Endothelial cell of umbilical vein (primary cell): ENCODE measurements at regions not wholly inside any gene's neighbourhood (a gene's known extent, or its start where the extent isn't known, plus 50 kb on each side); places are given as distances from the start of the nearest gene placed in this dataset.

ENCODE experiments used
- BruUV-seq: library from RNA; stranded (reverse); fragments of 400-500 nt; replicated peaks from 2 replicates; lab custom pipeline; 2021; lab: Mats Ljungman, UMichigan
- CTCF ChIA-PET: fragments of 300-600, 350-600 bp; sonication (Branson Sonifier 250); formaldehyde crosslinking; loops from one replicate; lab custom pipeline; 2021; ENCODE audit warnings: antibody characterized with exemption, inconsistent platforms; lab: Charles Lee
- POLR2A ChIA-PET: fragments of 300-600, 350-600 bp; sonication (Branson Sonifier 250); formaldehyde crosslinking; loops from one replicate; lab custom pipeline; 2021; ENCODE audit warnings: antibody characterized with exemption, inconsistent platforms; lab: Charles Lee
- DNase-seq: peaks from one replicate; pipeline ENCODE4 v3.0.0-alpha.2; 2011; ENCODE audit warnings: low read depth, low spot score
- FAIRE-seq: peaks from 2 replicates; lab custom pipeline; 2011; peaks lifted over from hg19 to GRCh38; lab: Jason Lieb, UNC
- H2AFZ ChIP-seq: 2 replicates; pipeline ENCODE4 v1.6.0; 2012; ENCODE audit warnings: low read depth, low read length, control low read depth, inconsistent platforms
- H3K27ac ChIP-seq: 2 replicates; pipeline ENCODE4 v1.5.1; 2011; ENCODE audit warnings: low read depth, mild to moderate bottlenecking, control low read depth, low read length, moderate library complexity; ENCODE audit not compliant: insufficient read depth
- H3K27me3 ChIP-seq, 2 experiments: 2 replicates each; pipeline versions ENCODE4 v1.6.0 to v1.6.1; 2011; ENCODE audit warnings: low read length in 2 of 2, mixed read lengths in 1 of 2; ENCODE audit not compliant: control insufficient read depth in 2 of 2, insufficient read depth in 2 of 2
- H3K36me3 ChIP-seq, 2 experiments: 2 replicates in 1 of 2; 3 replicates in 1 of 2; pipeline ENCODE4 v1.5.1; 2011; ENCODE audit warnings: low read length in 2 of 2, mild to moderate bottlenecking in 1 of 2, moderate library complexity in 1 of 2; ENCODE audit not compliant: control insufficient read depth in 2 of 2, insufficient read depth in 2 of 2; ENCODE audit errors: extremely low read depth in 1 of 2
- H3K4me1 ChIP-seq: 3 replicates; pipeline ENCODE4 v1.5.1; 2011; ENCODE audit warnings: mild to moderate bottlenecking, low read length; ENCODE audit not compliant: control insufficient read depth, insufficient read depth; ENCODE audit errors: extremely low read depth
- H3K4me2 ChIP-seq: 2 replicates; pipeline ENCODE4 v1.6.1; 2011; ENCODE audit warnings: low read length, control low read depth, mixed read lengths; ENCODE audit not compliant: insufficient read depth
- H3K4me3 ChIP-seq, 3 experiments: fragments of 200-600 bp in 1 of 3; sonication (generic), shearing (Covaris generic) in 1 of 3; replicated peaks in 1 of 3; 2 replicates each; pipeline ENCODE4 v1.5.1; 2011 to 2016; ENCODE audit warnings: control low read depth in 3 of 3, low read length in 3 of 3, mild to moderate bottlenecking in 2 of 3, inconsistent platforms in 1 of 3, low read depth in 1 of 3, moderate library complexity in 1 of 3; ENCODE audit not compliant: insufficient read depth in 1 of 3
- H3K79me2 ChIP-seq: 2 replicates; pipeline ENCODE4 v1.6.0; 2012; ENCODE audit warnings: low read length, inconsistent platforms; ENCODE audit not compliant: control insufficient read depth, insufficient read depth
- H3K9ac ChIP-seq: replicated peaks from 2 replicates; pipeline ENCODE3; 2011; ENCODE audit warnings: low read length, control low read depth; ENCODE audit not compliant: insufficient read depth; ENCODE audit errors: extremely low read depth
- H3K9me1 ChIP-seq: replicated peaks from 3 replicates; pipeline ENCODE4 v1.6.0; 2011; ENCODE audit warnings: mild to moderate bottlenecking, low read length; ENCODE audit not compliant: control insufficient read depth, insufficient read depth; ENCODE audit errors: extremely low read depth
- H3K9me3 ChIP-seq: replicated peaks from 2 replicates; pipeline ENCODE4 v1.5.1; 2012; ENCODE audit warnings: low read length, inconsistent platforms; ENCODE audit not compliant: control insufficient read depth, insufficient read depth
- H4K20me1 ChIP-seq: replicated peaks from 2 replicates; pipeline ENCODE3; 2011; ENCODE audit warnings: mild to moderate bottlenecking, low read length; ENCODE audit not compliant: control insufficient read depth, insufficient read depth; ENCODE audit errors: extremely low read depth
- EZH2 ChIP-seq: IDR thresholded peaks from 2 replicates; pipeline ENCODE4 v1.6.1; 2012; ENCODE audit warnings: borderline replicate concordance, low read depth, mild to moderate bottlenecking, moderate library complexity, low read length, inconsistent platforms; ENCODE audit not compliant: severe bottlenecking
- FOS ChIP-seq: IDR thresholded peaks from 2 replicates; pipeline ENCODE4 v1.6.1; 2011; ENCODE audit warnings: mild to moderate bottlenecking, low read length, moderate library complexity, borderline replicate concordance; ENCODE audit not compliant: insufficient read depth
- GATA2 ChIP-seq: IDR thresholded peaks from 2 replicates; pipeline ENCODE4 v1.7.0; 2011; ENCODE audit warnings: low read depth, mild to moderate bottlenecking, moderate library complexity, mixed read lengths, low read length; ENCODE audit not compliant: insufficient read length, insufficient read depth
- JUN ChIP-seq: IDR thresholded peaks from 2 replicates; pipeline ENCODE4 v1.6.1; 2011; ENCODE audit warnings: borderline replicate concordance, low read depth; ENCODE audit not compliant: insufficient read length, insufficient read depth
- MYC ChIP-seq: IDR thresholded peaks from one replicate; pipeline ENCODE4 v1.6.1; 2011; ENCODE audit warnings: mild to moderate bottlenecking, low read depth, low read length
- POLR2A ChIP-seq: IDR thresholded peaks from 2 replicates; pipeline ENCODE4 v1.6.1; 2012; ENCODE audit warnings: low read depth, mild to moderate bottlenecking, control low read depth, low read length
- POLR2AphosphoS5 ChIP-seq: IDR thresholded peaks from 2 replicates; pipeline ENCODE4 v1.6.1; 2012; ENCODE audit warnings: low read depth, mild to moderate bottlenecking, control low read depth, low read length, moderate library complexity; ENCODE audit not compliant: insufficient read depth
- dilution Hi-C: fragments of 300-500 bp; cut with MboI; formaldehyde crosslinking; loops from one replicate; pipeline ENCODE4 v1.15.0; 2019; ENCODE audit warnings: low sequenced_read_pairs; ENCODE audit not compliant: extremely low pct_ligation_motif_present
- intact Hi-C: fragments of 100-400 bp; cut with micrococcal nuclease; formaldehyde crosslinking; loops from one replicate; pipeline ENCODE4 v1.10.0; 2022
- TF ChIP-seq, protein P1 (sequence below), 2 donors: IDR thresholded peaks; 1 replicate in 1 of 2; 2 replicates in 1 of 2; pipeline ENCODE4 v1.5.1; 2011; ENCODE audit warnings: low read length in 2 of 2, mild to moderate bottlenecking in 2 of 2, moderate library complexity in 2 of 2, control low read depth in 1 of 2, inconsistent platforms in 1 of 2, low read depth in 1 of 2; ENCODE audit not compliant: insufficient read depth in 1 of 2; ENCODE audit errors: extremely low read depth in 1 of 2
- TF ChIP-seq, protein P2 (sequence below): IDR thresholded peaks from 2 replicates; pipeline ENCODE4 v1.6.1; 2011; ENCODE audit not compliant: insufficient read depth, insufficient read length

DNA sequence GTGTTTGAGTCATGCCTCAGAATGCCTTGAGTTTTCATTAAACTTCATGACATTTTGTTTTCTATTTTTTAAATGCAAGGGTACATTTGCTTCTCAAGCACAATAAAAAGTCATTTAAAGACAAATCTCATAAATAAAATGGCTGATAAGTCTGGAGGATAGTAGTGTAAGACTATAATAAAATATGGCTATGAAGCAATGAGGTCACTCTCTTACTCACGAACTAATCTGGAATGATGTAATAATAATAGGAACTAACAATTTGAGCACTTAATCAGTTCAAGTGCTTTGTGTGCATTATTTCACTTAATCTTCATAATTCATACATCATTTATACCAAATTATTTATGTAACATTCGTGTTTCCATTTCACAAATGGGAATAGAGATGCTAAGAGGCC lies 149.3 kb upstream of the CTTNBP2 start:
- H2AFZ ChIP-seq: no peak overlapping the region
- intact Hi-C loops: no loop called here
- TF ChIP-seq, protein P1, sequence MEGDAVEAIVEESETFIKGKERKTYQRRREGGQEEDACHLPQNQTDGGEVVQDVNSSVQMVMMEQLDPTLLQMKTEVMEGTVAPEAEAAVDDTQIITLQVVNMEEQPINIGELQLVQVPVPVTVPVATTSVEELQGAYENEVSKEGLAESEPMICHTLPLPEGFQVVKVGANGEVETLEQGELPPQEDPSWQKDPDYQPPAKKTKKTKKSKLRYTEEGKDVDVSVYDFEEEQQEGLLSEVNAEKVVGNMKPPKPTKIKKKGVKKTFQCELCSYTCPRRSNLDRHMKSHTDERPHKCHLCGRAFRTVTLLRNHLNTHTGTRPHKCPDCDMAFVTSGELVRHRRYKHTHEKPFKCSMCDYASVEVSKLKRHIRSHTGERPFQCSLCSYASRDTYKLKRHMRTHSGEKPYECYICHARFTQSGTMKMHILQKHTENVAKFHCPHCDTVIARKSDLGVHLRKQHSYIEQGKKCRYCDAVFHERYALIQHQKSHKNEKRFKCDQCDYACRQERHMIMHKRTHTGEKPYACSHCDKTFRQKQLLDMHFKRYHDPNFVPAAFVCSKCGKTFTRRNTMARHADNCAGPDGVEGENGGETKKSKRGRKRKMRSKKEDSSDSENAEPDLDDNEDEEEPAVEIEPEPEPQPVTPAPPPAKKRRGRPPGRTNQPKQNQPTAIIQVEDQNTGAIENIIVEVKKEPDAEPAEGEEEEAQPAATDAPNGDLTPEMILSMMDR (IDR thresholded peaks at IDR 0.05; ENCODE audit: extremely low read depth in 1 of 2, insufficient read depth in 1 of 2, low read depth in 1 of 2, low read length in 2 of 2): no peak
- no peak for TF ChIP-seq JUN
- TF ChIP-seq POLR2AphosphoS5: no peak
- TF ChIP-seq, protein P2, sequence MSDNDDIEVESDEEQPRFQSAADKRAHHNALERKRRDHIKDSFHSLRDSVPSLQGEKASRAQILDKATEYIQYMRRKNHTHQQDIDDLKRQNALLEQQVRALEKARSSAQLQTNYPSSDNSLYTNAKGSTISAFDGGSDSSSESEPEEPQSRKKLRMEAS: no peak
- no peak for TF ChIP-seq GATA2
- no peak for TF ChIP-seq POLR2A
- TF ChIP-seq EZH2: no peak
- no peak for TF ChIP-seq FOS
- TF ChIP-seq MYC: no peak
- no peaks in the 10 kb centered on the region for H3K9me1 ChIP-seq
- ChIA-PET POLR2A (no interaction called here), CTCF (no interaction called here)
- no TSS peak for BruUV-seq
- H3K36me3 ChIP-seq: no peaks in the 10 kb centered on the region
- H3K4me2 ChIP-seq: no peak overlapping the region
- H3K79me2 ChIP-seq: no peaks in the 10 kb centered on the region
- no peak overlapping the region for H3K4me3 ChIP-seq
- no peak overlapping the region for H3K9ac ChIP-seq
- H3K27me3 ChIP-seq: no peaks in the 10 kb centered on the region
- H4K20me1 ChIP-seq: no peaks in the 10 kb centered on the region
- no peak overlapping the region for H3K27ac ChIP-seq
- H3K9me3 ChIP-seq: no peaks in the 10 kb centered on the region
- no peaks in the 10 kb centered on the region for H3K4me1 ChIP-seq
- dilution Hi-C loops: no loop called here
- FAIRE-seq (no peak), DNase-seq (no peak)
